GM21447 (cell line): ENCODE measurements at regions not wholly inside any gene's neighbourhood (a gene's known extent, or its start where the extent isn't known, plus 50 kb on each side); places are given as distances from the start of the nearest gene placed in this dataset.

Experiments
- ATAC-seq: cut with Tn5 transposase; IDR thresholded peaks from one replicate; pipeline ENCODE4 v1.9.1; 2021; ENCODE audit not compliant: unreplicated experiment

GRCh38 chr1:227451057-227451456 is 112.3 kb upstream of the ZNF678 start:
- ATAC-seq = no peak

GRCh38 chr1:227450489-227450888 is 112.9 kb upstream of the ZNF678 start:
- no peak for ATAC-seq

- ATAC-seq = no peak
Measured at GRCh38 chr1:227449741-227450441, 113.5 kb upstream of the ZNF678 start.

- peak; percentile 90 for ATAC-seq
Measured at GRCh38 chr1:227449051-227449450, 114.3 kb upstream of the ZNF678 start.

- ATAC-seq = no peak
Measured at GRCh38 chr1:227447531-227447990, 115.8 kb upstream of the ZNF678 start.

- ATAC-seq = no peak
Measured at GRCh38 chr1:227445746-227446145, 117.6 kb upstream of the ZNF678 start.

- ATAC-seq = no peak
Measured at GRCh38 chr1:227445092-227445674, 118.2 kb upstream of the ZNF678 start.

GRCh38 chr1:227440182-227440581 is 121.9 kb upstream of the CDC42BPA start:
- ATAC-seq = no peak

GRCh38 chr1:227437495-227438008 is 119.3 kb upstream of the CDC42BPA start:
- ATAC-seq = no peak

GRCh38 chr1:227434808-227435444 is 116.6 kb upstream of the CDC42BPA start:
- no peak for ATAC-seq

GRCh38 chr1:227433663-227434341 is 115.5 kb upstream of the CDC42BPA start:
- no peak for ATAC-seq

GRCh38 chr1:227432981-227433380 is 114.7 kb upstream of the CDC42BPA start:
- ATAC-seq = no peak

GRCh38 chr1:227432181-227432535 is 113.9 kb upstream of the CDC42BPA start:
- ATAC-seq = no peak

- ATAC-seq = no peak
Measured at GRCh38 chr1:227429447-227430359, 111.4 kb upstream of the CDC42BPA start.

- no peak for ATAC-seq
Measured at GRCh38 chr1:227428803-227429202, 110.5 kb upstream of the CDC42BPA start.

GRCh38 chr1:227427411-227427810 is 109.1 kb upstream of the CDC42BPA start:
- no peak for ATAC-seq

GRCh38 chr1:227424953-227425352 is 106.7 kb upstream of the CDC42BPA start:
- ATAC-seq = no peak

- ATAC-seq = no peak
Measured at GRCh38 chr1:227424159-227424680, 105.9 kb upstream of the CDC42BPA start.

- ATAC-seq = no peak
Measured at GRCh38 chr1:227422581-227422980, 104.3 kb upstream of the CDC42BPA start.

- no peak for ATAC-seq
Measured at GRCh38 chr1:227420147-227420546, 101.9 kb upstream of the CDC42BPA start.
